Astrocyte of the cerebellum (primary cell): ENCODE measurements at regions not wholly inside any gene's neighbourhood (a gene's known extent, or its start where the extent isn't known, plus 50 kb on each side); places are given as distances from the start of the nearest gene placed in this dataset.

ENCODE experiments used
- DNase-seq: peaks from one replicate; pipeline ENCODE4 v3.0.0-alpha.2; 2011; ENCODE audit warnings: low read depth
- H3K4me3 ChIP-seq: 2 replicates; pipeline ENCODE4 v1.5.1; 2011; ENCODE audit warnings: mild to moderate bottlenecking, low read depth, low read length, moderate library complexity
- CTCF ChIP-seq: IDR thresholded peaks from 2 replicates; pipeline ENCODE4 v1.5.1; 2012; ENCODE audit warnings: low read length, low read depth, moderate library complexity, mild to moderate bottlenecking; ENCODE audit errors: missing control alignments
- in situ Hi-C: cut with HindIII; loops from 2 replicates; pipeline ENCODE4 v1.10.0; 2017; ENCODE audit warnings: low sequenced_read_pairs

- in situ Hi-C loops = no loop called here
- TF ChIP-seq CTCF = no peak
- no peak overlapping the region for H3K4me3 ChIP-seq
- DNase-seq = no peak
These were observed 293.9 kb upstream of the PTCHD4 start for GRCh38 chr6:48404927-48405326.

- no peak for DNase-seq
- no peak for TF ChIP-seq CTCF
- no peak overlapping the region for H3K4me3 ChIP-seq
- in situ Hi-C loops = no loop called here
These were observed 292.6 kb upstream of the PTCHD4 start for GRCh38 chr6:48403587-48403986.

GRCh38 chr6:48401016-48401415, 290.0 kb upstream of the PTCHD4 start:
- no peak for TF ChIP-seq CTCF
- in situ Hi-C loops = no loop called here
- no peak for DNase-seq
- H3K4me3 ChIP-seq = no peak overlapping the region

DNA sequence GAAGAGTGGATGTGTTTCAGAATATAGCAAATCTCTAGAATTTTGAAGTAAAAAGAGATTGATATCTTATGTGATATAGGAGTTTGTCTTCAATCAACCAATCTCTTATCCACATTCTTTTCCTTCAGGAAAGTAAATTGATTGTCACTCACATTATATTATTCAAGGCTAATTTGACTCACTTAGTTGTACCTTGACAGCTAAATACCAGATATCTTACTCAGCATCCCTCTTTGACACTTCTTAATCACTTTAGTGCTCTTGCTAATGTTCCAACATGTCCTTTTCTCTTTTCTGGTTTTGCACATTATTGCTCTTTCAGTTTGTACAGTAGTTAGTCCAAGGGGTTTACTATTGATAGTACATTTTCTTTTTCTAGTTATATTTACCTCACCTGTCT, 286.9 kb upstream of the PTCHD4 start:
- no peak overlapping the region for H3K4me3 ChIP-seq
- in situ Hi-C loops = no loop called here
- no peak for TF ChIP-seq CTCF
- no peak for DNase-seq

DNA sequence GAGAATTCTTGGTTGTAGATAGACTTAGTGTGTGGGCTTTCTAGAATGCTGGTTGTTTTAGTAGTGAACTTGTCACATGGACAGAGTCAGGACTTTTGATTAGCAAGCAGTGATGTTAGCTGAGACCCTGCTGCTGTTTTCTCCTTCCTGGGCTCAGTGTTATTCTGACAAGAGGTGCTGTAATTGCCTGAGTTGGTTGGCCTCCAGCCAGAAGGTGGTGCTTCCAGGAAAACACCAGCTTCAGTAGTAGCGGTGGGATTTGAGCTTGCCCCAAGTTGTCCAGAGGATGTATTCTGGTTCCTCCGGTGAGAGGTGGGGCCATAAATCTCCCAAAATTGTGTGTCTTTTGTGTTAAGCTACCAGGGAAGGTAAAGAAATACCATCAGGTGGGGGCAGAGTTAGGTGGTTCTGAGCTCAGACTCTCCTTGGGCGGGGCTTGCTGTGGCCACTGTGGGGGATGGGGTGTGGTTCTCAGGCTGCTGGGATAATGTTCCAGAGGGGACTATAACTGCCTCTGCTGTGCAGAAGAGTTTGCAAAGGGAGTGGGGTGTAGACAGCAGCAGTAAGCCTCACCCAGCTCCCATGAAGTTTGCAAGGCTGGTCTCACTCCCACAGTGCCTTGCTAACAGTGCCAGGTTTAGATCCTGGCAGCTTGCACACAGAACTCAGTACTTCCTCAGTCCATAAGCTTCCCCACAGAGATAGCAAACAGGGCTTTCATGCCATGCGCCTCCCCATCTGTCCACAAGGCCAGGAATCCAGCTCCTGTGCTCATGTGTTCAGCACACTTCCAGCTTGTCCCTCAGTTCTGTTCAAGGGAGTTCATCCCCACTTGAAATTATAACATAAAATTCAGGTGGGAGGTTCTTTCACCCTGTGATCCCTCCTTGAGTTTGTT, 278.4 kb upstream of the PTCHD4 start:
- no peak overlapping the region for H3K4me3 ChIP-seq
- in situ Hi-C loops = no loop called here
- TF ChIP-seq CTCF = no peak
- no peak for DNase-seq

DNA sequence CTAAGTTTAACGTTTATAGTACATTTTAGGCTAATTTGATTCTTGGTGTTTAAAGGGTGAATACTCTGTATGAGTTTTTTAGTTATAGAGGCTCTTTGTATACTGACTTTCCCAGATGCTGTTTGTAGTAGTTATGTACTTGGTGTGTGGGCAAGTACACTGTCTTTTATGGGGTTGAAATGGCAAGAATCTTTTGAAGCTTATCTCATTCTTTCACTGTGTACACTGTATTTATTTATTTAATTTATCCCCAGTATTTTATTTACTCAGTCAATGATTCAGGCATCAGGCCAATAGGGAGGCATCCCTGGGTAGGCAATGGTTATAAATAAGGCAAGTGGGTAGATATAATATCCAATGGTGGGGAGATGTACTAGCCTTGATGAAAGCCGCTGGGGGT, 277.0 kb upstream of the PTCHD4 start:
- no peak overlapping the region for H3K4me3 ChIP-seq
- in situ Hi-C loops = no loop called here
- DNase-seq = no peak
- no peak for TF ChIP-seq CTCF
